Activated CD8-positive, alpha-beta T cell treated with anti-CD3 and anti-CD28 coated beads for 36 hours (primary cell): ENCODE measurements at regions not wholly inside any gene's neighbourhood (a gene's known extent, or its start where the extent isn't known, plus 50 kb on each side); places are given as distances from the start of the nearest gene placed in this dataset.

ENCODE experiments used
- ATAC-seq: fragments of 200-7000 bp; cut with Tn5 transposase; one replicate; pipeline ENCODE4 v1.10.0; 2021; ENCODE audit warnings: mild to moderate bottlenecking, moderate library complexity
- CTCF ChIA-PET: fragments of 350-600 bp; sonication (Branson Sonifier 250); formaldehyde crosslinking; loops from one replicate; lab custom pipeline; 2021; ENCODE audit warnings: antibody characterized with exemption; lab: Charles Lee
- POLR2A ChIA-PET: fragments of 350-600 bp; sonication (Branson Sonifier 250); formaldehyde crosslinking; loops from one replicate; lab custom pipeline; 2021; ENCODE audit warnings: antibody characterized with exemption; lab: Charles Lee
- DNase-seq: peaks from one replicate; pipeline ENCODE4 v3.0.0-alpha.2; 2020
- H3K27ac Mint-ChIP-seq: one replicate; pipeline ENCODE4 v1.8.0; 2021; ENCODE audit warnings: mild to moderate bottlenecking, mixed read lengths
- H3K27me3 Mint-ChIP-seq: one replicate; pipeline ENCODE4 v1.8.0; 2021; ENCODE audit warnings: mixed read lengths
- H3K36me3 Mint-ChIP-seq: one replicate; pipeline ENCODE4 v1.8.0; 2021; ENCODE audit warnings: low read depth, mixed read lengths
- H3K4me1 Mint-ChIP-seq: one replicate; pipeline ENCODE4 v1.8.0; 2021; ENCODE audit warnings: low read depth, mixed read lengths
- H3K4me3 Mint-ChIP-seq: one replicate; pipeline ENCODE4 v1.8.0; 2021; ENCODE audit warnings: mild to moderate bottlenecking, moderate library complexity, mixed read lengths
- H3K9me3 Mint-ChIP-seq: one replicate; pipeline ENCODE4 v1.8.0; 2021; ENCODE audit warnings: mixed read lengths
- CTCF ChIP-seq: fragments of 200-600 bp; IDR thresholded peaks from one replicate; pipeline ENCODE4 v1.8.0; 2022; ENCODE audit warnings: antibody characterized with exemption, mild to moderate bottlenecking
- intact Hi-C: fragments of 100-400 bp; cut with micrococcal nuclease; formaldehyde crosslinking; loops from one replicate; pipeline ENCODE4 v1.10.0; 2022

DNA sequence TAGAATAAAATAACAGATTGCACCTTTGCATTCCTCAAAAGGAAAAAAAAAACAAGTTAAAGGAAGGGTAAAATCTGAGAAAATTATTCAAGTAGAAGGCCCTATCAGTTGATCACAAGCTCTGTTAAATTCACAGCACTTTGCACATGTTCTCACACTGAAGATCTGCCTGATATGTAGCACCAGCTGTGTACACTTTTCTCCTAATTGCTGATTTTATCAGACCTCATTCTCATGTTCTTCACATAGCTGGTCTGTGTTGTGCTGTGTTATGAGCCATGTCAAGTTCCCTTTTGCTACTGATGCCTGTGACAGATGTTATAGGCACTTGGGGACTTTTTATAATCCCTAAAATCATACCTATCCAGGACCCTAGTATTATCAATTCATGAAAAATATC is 390.4 kb upstream of the PRR16 start:
- H3K9me3 Mint-ChIP-seq: no peaks in the 10 kb centered on the region

DNA sequence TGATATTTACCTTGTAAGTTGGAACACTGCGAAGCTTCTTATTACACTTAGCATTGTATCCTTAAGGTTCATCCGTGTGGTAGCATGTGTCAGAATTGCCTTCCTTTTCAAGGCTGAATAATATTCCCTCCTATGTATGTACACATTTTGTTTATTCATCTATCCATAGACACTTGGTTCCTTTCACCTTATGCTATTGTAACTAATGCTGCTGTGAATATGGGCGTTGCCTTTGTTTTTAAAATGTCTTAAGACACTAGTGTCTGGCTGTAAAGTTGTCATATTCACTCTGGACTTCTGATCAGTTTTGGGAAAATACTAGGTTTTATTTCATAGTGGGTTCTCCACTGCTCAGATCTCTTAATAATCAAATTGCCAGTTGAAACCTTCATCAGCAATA is 383.3 kb upstream of the PRR16 start:
- Mint-ChIP-seq H3K9me3 (no peaks in the 10 kb centered on the region), H3K27me3 (no peaks in the 10 kb centered on the region), H3K4me1 (no peaks in the 10 kb centered on the region), H3K4me3 (no peak overlapping the region), H3K36me3 (no peaks in the 10 kb centered on the region), H3K27ac (no peak overlapping the region)
- intact Hi-C loops: no loop called here
- ATAC-seq: no peak
- CTCF ChIA-PET: no interaction called here
- POLR2A ChIA-PET: no interaction called here
- TF ChIP-seq CTCF: no peak
- DNase-seq: no peak

More for the DNA sequence above, 390.4 kb upstream of the PRR16 start:
- no peak for TF ChIP-seq CTCF
- no peak for ATAC-seq
- Mint-ChIP-seq H3K4me1 (no peaks in the 10 kb centered on the region), H3K27me3 (no peaks in the 10 kb centered on the region), H3K27ac (no peak overlapping the region), H3K4me3 (no peak overlapping the region), H3K36me3 (no peaks in the 10 kb centered on the region)
- CTCF ChIA-PET: no interaction called here
- intact Hi-C loops: no loop called here
- POLR2A ChIA-PET: no interaction called here
- no peak for DNase-seq

GRCh38 chr5:120082316-120083068 is 381.6 kb upstream of the PRR16 start:
- Mint-ChIP-seq H3K27ac (no peak overlapping the region), H3K4me1 (no peaks in the 10 kb centered on the region), H3K27me3 (no peaks in the 10 kb centered on the region), H3K9me3 (no peaks in the 10 kb centered on the region), H3K4me3 (no peak overlapping the region), H3K36me3 (no peaks in the 10 kb centered on the region)
- intact Hi-C loops: no loop called here
- ATAC-seq (no peak), DNase-seq (no peak)
- CTCF ChIA-PET: no interaction called here
- POLR2A ChIA-PET: no interaction called here
- no peak for TF ChIP-seq CTCF

DNA sequence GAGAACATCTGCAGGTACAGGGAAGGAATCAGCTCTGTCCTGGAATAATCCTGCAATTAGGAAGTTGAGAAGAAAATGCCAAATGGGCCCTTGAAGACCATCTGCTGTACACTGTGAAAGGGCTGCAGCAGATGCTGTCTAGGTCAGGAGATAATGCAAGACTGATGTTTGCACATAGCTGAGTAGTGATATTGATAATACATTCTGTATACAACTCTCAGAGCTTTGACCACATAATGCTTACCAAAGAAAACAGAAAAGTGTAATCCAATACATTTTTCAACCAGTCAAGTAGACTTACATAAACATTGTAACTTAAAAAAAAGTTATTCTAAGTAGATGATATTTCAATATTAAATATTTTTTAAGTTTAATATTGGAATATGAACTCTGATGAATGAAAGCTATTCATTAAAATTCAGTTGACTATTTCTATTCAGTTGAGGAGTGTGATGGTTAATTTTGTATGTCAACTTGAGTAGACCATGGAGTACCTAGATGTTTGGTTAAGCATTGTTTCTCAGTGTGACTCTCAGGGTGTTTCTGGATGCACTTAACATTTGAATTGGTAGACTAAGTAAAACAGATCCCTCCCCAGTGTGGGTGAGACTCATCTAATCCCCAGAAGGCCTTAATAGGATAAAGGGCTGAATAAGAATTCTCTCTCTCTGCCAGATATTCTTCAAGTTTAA is 380.1 kb upstream of the PRR16 start:
- H3K4me3 Mint-ChIP-seq: no peak overlapping the region
- no peaks in the 10 kb centered on the region for H3K9me3 Mint-ChIP-seq
- intact Hi-C loops: no loop called here
- DNase-seq (no peak), ATAC-seq (no peak)
- H3K36me3 Mint-ChIP-seq: no peaks in the 10 kb centered on the region
- H3K27ac Mint-ChIP-seq: no peak overlapping the region
- H3K4me1 Mint-ChIP-seq: peaks cover 4% of the 10 kb centered on the region
- no peaks in the 10 kb centered on the region for H3K27me3 Mint-ChIP-seq
- ChIA-PET CTCF (no interaction called here), POLR2A (no interaction called here)
- TF ChIP-seq CTCF: no peak

- TF ChIP-seq CTCF: no peak
- Mint-ChIP-seq H3K4me3 (no peak overlapping the region), H3K36me3 (no peaks in the 10 kb centered on the region), H3K4me1 (peaks cover 4% of the 10 kb centered on the region), H3K27ac (no peak overlapping the region), H3K9me3 (no peaks in the 10 kb centered on the region), H3K27me3 (no peaks in the 10 kb centered on the region)
- intact Hi-C loops: no loop called here
- POLR2A ChIA-PET: no interaction called here
- ATAC-seq (no peak), DNase-seq (no peak)
- CTCF ChIA-PET: no interaction called here
Measured at GRCh38 chr5:120084543-120084870, 379.6 kb upstream of the PRR16 start.
